Left lobe of liver (tissue), 2 donors: ENCODE measurements at regions not wholly inside any gene's neighbourhood (a gene's known extent, or its start where the extent isn't known, plus 50 kb on each side); places are given as distances from the start of the nearest gene placed in this dataset.

Source experiments
- ATAC-seq: fragments of 200-7000 bp; cut with Tn5 transposase; one replicate; pipeline ENCODE4 v1.9.1; 2020; ENCODE audit warnings: mild to moderate bottlenecking, moderate library complexity
- DNase-seq: peaks from one replicate; pipeline ENCODE4 v3.0.0-alpha.2; 2020; ENCODE audit warnings: low spot score
- donor health status: DM: no; HTN: no; CAD: no; lungs with moderate emphysema.
- donor health status: DM: no; HTN: yes; CAD: no.

- DNase-seq: no peak
- ATAC-seq: no peak
These were observed 587.8 kb upstream of the PCDH20 start for GRCh38 chr13:62003452-62003851.

DNA sequence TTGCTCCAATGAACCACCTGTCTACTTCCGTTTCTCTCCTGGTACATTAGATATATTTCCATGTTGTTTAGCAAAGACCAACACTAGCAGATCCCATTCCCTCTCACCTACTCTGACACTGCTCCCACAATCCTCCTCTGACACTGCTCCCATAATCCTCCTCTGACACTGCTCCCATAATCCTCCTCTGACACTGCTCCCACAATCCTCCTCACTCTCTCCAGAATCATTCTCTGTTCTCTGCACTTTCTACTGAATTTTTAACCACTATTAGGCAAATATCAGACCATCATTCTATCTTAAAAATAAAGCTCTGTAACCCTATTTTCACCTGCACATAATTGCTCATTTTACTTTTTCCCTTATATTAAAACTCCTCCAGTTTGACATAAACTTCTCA lies 578.5 kb upstream of the PCDH20 start:
- DNase-seq (no peak), ATAC-seq (no peak)

- ATAC-seq: no peak
- DNase-seq: no peak
These were observed 574.3 kb upstream of the PCDH20 start for GRCh38 chr13:61989978-61990377.

DNA sequence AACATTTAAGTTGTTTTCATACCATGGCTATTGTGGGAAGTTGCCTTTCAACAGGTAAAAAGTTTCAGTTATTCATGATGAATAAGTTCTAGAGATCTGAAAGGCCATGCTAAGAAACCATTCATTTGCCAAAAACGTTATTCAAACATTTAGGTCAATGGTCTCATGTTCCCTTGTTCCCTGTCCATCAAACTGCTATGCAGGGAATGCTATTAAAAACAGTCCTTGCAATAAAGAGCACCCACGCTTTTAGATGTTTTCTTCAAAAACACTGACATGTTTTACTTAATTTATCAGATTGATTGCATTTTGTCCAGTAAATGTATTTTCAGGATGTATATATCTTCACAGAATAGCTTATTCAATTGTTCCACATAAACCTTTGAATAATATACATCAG lies 573.2 kb upstream of the PCDH20 start:
- no peak for ATAC-seq

DNA sequence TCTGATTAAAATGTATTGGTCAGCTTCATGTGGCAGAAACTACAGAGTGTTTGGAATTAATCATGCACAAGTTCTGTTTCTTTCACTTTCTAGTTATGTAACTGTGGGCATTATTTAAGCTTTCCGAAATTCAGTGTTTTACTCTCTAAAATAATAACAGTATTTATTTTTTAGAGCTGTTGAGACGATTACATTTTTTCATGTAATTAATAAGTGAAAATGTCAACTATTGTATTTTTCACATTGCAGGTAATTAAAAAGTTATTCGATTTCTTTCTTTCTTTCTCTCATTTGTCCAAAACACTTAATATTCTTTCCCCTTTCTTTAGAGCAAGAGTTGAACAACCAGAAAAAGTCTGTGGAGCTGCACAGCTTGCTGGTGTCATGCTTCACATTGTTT lies 559.4 kb upstream of the PCDH20 start:
- no peak for DNase-seq
- no peak for ATAC-seq

More for the DNA sequence above, 573.2 kb upstream of the PCDH20 start:
- DNase-seq: no peak

DNA sequence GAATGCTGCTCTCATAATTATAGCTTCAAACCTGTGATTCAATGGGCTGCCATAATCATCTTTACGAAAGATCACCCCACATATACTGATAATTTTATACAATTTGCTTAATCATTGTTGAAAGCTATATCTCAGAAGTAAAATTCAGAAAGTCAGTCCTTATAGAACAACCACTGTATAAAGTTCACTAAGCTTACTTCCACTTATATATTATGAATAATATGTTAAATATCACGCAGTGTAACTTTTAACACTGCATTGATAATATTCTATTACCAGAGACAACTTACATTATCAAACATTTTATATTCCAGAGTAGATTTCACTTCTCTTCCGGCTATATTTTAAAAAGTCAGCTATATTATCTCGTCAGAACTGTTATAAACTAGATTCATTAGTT lies 550.1 kb upstream of the PCDH20 start:
- ATAC-seq: no peak
- no peak for DNase-seq

DNA sequence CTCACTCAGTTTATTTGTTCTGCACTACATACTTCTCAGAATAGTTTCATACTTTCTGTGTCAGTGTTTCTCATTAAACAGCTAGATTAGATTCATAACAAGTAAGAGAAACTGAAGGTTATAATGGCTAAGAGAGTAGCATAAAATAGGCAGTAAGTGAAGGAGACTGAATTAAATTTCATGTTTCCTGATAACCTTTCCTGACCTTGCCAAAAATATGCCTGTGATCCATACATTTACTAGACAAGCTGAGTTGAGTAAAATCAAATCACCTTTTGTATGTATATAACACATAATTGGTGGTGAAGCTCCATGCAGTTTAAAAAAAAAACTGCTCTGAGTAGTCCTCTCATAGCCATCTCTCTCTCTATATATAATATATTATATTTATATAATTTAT lies 545.3 kb upstream of the PCDH20 start:
- DNase-seq (no peak), ATAC-seq (no peak)

DNA sequence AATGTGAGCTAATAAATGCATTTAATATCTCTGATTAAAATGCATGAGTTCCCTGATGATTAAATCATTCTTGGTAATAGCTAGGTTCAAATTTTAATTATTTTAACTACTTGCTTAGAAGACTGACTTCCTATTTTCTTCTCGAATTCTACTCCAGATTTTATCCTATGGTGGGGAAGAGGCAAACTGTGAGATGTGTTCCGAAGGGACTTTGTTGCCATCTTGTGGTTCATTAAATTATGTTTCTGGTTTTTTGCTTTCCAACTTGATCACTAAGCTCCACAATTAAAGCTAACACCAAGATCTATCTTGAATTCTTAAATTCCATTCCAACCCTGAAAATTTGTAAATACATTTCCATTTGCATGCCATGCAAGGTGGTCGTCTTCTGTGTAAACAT lies 538.4 kb upstream of the PCDH20 start:
- DNase-seq: no peak

GRCh38 chr13:61950828-61951227 lies 535.2 kb upstream of the PCDH20 start:
- ATAC-seq (no peak), DNase-seq (no peak)

More for the DNA sequence above, 538.4 kb upstream of the PCDH20 start:
- ATAC-seq: peak; percentile 56

GRCh38 chr13:61944329-61944929 lies 528.8 kb upstream of the PCDH20 start:
- no peak for DNase-seq

GRCh38 chr13:61935710-61936109 lies 520.1 kb upstream of the PCDH20 start:
- no peak for ATAC-seq
- DNase-seq: no peak

More at GRCh38 chr13:61944329-61944929, 528.8 kb upstream of the PCDH20 start:
- ATAC-seq: no peak

DNA sequence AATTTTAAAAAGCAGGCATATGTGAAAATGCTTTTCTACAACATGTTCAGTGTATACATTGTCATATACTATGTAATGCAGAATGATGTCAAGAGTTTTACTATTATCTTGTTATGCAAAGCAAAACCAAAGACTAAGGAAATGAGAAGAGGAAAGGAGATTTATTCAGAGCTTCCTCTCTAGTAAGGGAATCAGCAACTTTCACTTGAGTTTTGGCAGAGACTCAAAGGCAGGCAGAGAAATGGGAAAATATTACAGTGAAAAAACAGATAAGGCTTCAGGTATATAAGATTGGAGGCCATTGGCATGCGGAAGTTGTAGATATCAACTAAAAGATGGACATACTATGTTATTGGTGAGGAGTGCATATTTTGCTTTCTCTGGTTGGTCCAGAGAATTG lies 512.0 kb upstream of the PCDH20 start:
- ATAC-seq (no peak), DNase-seq (no peak)

- DNase-seq (no peak), ATAC-seq (no peak)
These were observed 503.2 kb upstream of the PCDH20 start for GRCh38 chr13:61918841-61919240.

DNA sequence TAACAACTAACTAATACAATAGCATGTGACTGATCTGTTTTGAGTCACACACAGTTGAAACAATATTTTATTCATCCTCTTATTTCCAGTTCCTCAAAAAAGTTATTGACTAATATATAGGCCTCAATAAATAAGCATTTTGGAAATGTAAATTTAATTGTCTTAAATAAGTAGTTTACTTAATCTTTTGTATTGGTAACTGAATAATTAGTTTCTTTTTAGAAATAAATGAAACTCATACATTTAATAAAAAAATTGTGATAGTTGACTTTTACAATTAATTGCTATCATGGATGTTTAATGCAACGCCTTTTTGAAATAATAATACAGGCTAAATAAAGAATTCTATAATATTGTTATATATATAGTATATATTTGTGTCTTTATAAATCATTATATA lies 500.8 kb upstream of the PCDH20 start:
- no peak for DNase-seq
- ATAC-seq: no peak

GRCh38 chr13:61913183-61913582 lies 497.5 kb upstream of the PCDH20 start:
- DNase-seq: no peak
- ATAC-seq: no peak

DNA sequence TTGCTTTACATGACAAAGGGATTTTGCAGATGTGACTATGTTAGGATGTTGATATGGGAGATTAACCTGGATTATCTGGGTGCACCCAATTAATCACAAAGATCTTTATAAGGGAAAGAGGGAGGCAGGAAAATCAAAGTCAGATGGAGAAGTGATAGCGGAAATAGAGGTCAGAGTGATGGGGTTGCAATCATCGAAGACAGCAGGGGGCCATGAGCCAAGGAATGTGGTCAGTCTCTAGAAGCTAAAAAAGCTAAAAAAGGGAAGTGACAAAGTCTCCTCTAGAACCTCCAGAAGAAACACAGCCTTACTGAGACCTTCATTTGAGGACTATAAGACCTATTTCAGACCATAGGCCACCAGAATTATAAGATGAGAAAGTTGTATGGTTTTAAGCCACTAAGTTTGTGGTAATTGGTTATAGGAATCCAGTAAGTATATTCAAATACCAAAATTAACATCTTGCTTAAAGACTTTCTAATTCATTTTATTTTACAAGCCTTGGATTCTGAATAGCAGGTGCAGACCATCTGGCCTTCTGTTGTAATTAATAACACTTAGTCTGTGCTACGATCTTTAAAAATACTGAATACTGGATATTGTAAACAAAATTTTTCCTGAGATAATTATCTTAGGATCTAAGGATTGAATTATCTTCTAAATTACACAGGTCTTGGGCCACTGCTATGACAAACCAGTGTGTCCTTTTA lies 493.4 kb upstream of the PCDH20 start:
- DNase-seq (no peak), ATAC-seq (no peak)

- DNase-seq: no peak
- ATAC-seq: no peak
These were observed 489.4 kb upstream of the PCDH20 start for GRCh38 chr13:61905054-61905453.

DNA sequence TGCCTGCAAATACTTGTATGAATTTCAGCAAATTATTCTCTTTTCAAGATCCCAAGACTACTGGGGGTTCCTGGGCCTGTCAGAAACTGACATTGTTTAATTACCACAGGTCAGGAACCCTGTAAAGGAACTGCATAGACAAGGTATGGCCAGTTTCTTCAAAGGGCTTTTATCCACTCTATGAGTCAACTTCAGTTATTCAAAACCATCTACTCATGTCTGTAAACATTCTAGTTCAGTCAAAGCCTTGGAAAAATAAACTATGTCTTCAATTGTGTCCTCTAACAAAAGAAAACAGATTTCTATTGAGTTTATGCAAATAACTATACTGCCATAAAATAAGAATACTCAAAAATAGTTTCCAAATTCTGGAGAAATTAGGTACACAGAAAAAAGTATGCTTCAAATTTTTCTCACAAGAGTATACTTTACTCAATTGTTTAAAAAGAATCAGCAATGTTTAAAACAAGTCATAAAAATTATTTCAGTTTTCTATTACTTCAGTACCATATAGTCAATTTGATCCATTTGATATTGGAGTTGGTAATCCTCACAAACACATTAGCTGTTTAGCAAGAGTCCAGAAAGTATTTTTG lies 486.4 kb upstream of the PCDH20 start:
- DNase-seq (no peak), ATAC-seq (no peak)

GRCh38 chr13:61900033-61900432 lies 484.4 kb upstream of the PCDH20 start:
- ATAC-seq: no peak

GRCh38 chr13:61898207-61898606 lies 482.6 kb upstream of the PCDH20 start:
- DNase-seq: no peak
- ATAC-seq: no peak

More at GRCh38 chr13:61900033-61900432, 484.4 kb upstream of the PCDH20 start:
- DNase-seq: no peak

- no peak for DNase-seq
- no peak for ATAC-seq
These were observed 475.8 kb upstream of the PCDH20 start for GRCh38 chr13:61891401-61891800.

GRCh38 chr13:61884830-61885229 lies 469.2 kb upstream of the PCDH20 start:
- DNase-seq: no peak
- no peak for ATAC-seq
